Stimulated activated CD8-positive, alpha-beta memory T cell treated with anti-CD3 and anti-CD28 coated beads, Interleukin-7, amount 100 ng/mL, for 4 hours (primary cell): ENCODE measurements at regions not wholly inside any gene's neighbourhood (a gene's known extent, or its start where the extent isn't known, plus 50 kb on each side); places are given as distances from the start of the nearest gene placed in this dataset.
"Not testable (repeated sequence)": the region's sequence is repeated elsewhere in the genome, so short reads cannot be mapped to it uniquely, and the experiment has no call there.

Experiments used
- DNase-seq, 2 donors: peaks; one replicate each; pipeline ENCODE4 v3.0.0-alpha.2; 2020; ENCODE audit warnings: low read depth in 2 of 2

DNA sequence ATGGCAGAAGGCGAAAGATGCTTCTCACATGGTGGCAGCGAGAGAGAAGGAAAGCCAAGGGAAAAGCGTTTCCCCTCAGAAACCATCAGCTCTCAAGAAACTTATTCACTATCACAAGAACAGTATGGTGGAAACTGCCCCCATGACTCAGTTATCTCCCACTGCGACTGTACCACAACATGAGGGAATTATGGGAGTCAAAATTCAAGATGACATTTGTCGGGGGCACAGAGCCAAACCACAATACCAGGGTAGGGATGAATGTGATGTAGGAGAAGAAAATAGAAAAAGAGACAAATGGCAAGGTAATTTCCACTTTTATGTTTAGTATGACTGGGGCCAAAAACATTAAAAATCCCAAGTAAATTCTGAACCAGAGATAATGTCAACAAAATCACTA, 216.8 kb downstream of the TRIM36 start:
- DNase-seq, result no peak

GRCh38 chr5:114949756-114950155, 220.0 kb downstream of the TRIM36 start:
- no peak for DNase-seq

DNA sequence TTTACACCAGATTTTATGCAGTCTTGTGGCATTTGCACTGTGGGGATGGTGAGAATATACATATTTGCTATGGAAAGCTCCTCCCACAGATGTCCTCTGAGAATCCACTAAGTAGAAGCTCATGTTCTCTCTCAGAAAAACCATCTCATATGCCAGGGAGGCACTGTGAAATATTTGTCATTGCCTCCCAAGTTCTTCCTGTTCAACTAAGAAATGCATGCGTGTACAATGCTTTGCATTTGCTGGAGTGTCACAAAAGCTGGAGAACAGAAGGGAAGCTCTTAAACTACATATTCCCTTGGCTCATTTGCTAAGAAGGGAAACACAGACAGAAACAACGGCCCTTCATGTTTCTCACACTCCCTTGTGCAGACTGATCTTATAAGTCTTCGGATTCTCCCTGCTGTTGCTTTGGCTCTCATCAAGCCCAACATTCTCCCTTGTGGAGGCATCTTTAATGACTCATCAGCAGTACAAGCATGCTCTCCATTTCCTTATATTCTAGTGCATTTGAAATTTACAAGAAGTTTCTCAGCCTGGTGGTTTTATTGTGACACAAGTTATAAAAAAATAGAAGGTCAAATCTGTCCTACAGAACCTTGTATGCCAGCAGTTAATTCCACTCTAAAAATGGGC, 220.6 kb downstream of the TRIM36 start:
- DNase-seq, result no peak

DNA sequence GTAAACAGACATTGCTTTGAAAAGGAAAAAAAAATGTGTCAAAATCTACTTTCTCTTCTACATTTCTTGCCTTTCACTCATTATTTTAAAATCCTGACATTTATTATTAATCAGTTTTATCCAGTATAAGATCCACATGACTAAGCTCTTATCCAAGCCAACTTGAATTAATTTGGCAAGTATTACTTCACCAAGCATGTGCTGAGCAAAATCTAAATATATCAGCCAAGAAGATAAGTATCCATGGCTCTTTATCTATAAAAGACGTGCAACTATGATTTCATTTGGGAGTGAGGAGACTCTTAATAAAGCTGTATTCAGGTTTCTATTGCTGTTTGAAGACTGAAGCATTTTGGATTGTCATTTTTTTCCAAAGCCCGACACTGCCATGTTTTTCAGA, 221.3 kb downstream of the TRIM36 start:
- no peak for DNase-seq

GRCh38 chr5:114940709-114941108, 229.0 kb downstream of the TRIM36 start:
- no peak for DNase-seq

DNA sequence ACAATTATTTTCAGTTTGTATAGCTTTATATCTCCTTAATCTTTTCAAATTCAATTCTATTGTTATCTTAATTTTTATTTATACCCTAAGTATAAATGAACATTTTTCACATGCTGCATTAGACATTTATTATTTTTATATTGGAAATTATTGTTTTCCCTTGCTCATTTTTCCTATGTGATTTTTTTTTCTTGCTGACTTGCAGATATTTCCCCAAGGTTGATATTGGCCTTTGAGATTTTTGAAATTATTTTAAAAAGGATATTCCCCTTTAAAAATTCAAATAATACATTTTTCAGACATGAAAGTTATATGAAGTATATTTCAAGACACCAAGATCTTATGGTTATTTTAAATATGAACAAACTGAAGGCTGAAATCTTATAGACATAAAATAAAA, 234.2 kb downstream of the TRIM36 start:
- DNase-seq, result no peak

GRCh38 chr5:114928644-114929462, 240.9 kb downstream of the TRIM36 start:
- no peak for DNase-seq

DNA sequence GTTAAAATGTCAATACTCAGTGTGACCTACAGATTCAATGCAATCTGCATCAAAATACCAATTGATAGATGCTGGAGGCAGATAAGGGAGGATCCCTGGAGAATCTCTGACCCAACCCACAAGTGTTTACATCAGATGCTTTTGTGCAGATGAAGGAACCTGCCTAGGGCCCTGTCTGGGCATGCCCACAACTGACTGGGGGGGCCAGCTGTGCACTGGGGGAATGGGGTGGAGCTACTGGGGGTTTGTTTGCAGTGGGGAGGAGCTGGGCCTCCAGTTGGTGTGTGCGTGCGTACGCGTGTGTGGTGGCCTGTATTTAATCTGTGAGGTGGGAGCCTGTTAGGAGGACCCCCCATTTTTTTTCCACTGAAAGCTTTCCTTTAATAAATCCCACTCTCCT, 244.9 kb downstream of the TRIM36 start:
- DNase-seq, result no peak

DNA sequence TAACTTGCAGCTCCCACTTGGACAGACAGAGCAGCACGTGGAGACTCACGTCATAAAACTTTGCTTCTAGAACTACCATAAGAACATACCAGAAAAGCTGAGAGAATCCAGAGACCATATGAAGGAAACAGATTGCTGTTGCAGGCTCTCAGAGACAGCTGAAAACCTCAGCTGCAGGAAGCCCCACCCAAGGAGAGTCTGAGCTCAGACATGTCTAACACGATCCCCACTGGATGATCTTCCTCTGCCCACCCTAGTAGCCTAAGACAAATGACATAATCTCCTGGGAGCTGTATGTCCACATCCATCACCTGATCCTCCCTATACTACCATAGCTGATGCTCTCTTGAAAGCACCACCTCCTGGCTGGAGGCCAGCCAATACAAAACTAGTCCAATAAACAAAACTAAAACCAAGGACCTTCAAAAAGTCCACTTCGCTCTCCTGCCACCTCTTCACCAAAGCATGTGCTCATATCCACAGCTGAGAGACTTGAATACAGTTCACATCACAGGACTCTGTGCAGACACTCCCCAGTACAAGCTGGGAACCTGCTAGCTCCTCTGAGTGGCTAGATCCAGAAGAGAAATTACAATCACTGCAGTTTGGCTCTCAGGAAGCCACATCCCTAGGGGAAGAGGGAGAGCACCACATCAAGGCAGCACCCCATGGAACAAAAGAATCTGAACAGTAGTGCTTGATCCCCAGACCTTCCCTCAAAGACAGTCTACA, 257.4 kb downstream of the TRIM36 start:
- DNase-seq, result no peak

DNA sequence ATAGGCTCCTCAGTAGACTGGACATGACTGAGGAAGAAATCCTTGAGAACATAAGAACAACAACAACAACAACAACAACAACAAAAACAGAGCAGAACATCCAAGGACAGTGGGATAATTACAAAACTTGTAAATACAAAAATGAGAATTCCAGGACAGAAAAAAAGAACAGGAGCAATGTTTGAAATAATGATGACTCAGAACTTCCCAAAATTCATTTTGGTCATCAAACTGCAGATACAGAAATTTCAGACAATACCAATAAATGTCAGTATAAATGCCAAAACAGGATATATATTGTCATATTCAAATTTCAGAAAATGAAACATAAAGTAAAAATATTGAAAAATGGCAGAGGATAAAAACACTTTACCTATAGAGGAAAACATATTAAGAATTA, 259.0 kb downstream of the TRIM36 start:
- no peak for DNase-seq

- DNase-seq, result no peak
Observed at GRCh38 chr5:114909424-114909823, 260.3 kb downstream of the TRIM36 start.

- DNase-seq, result no peak
Observed at GRCh38 chr5:114903767-114904166, 265.9 kb downstream of the TRIM36 start.

GRCh38 chr5:114898602-114899001, 271.1 kb downstream of the TRIM36 start:
- DNase-seq, result no peak

DNA sequence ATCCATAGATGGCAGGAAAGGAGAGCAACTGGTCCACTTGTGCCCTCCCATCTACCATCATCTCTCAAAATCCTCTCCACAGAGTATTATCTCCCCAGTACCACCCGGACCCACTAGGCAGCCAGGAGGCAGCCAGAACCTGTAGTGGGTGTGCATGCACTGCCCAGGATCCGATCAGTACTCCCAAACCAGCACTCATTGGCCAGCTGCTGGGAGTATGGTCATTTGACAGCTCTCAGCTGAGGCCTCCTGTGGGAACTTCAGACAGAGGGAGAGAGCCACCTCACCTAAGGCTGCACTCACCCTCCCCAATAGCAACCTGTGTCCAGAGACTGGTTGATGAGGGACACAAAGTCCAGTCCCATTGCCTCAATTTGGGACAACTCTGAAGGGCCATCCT, 286.0 kb downstream of the TRIM36 start:
- no peak for DNase-seq

- DNase-seq, result no peak
Observed at GRCh38 chr5:114859438-114859735, 310.3 kb downstream of the TRIM36 start.

GRCh38 chr5:114858665-114859437, 310.9 kb downstream of the TRIM36 start:
- no peak for DNase-seq

GRCh38 chr5:114857941-114858551, 311.7 kb downstream of the TRIM36 start:
- no peak for DNase-seq

DNA sequence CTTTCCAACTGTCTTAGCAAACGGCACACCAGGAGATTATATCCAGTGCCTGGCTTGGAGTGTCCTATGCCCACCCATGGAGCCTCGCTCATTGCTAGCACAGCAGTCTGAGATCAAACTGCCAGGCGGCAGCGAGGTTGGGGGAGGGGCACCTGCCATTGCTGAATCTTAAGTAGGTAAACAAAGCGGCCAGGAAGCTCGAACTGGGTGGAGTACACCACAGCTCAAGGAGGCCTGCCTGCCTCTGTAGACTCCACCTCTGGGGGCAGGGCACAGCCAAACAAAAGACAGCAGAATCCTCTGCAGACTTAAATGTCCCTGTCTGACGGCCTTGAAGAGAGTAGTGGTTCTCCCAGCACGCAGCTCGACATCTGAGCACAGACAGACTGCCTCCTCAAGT, 325.0 kb downstream of the TRIM36 start:
- not testable (repeated sequence) for DNase-seq

DNA sequence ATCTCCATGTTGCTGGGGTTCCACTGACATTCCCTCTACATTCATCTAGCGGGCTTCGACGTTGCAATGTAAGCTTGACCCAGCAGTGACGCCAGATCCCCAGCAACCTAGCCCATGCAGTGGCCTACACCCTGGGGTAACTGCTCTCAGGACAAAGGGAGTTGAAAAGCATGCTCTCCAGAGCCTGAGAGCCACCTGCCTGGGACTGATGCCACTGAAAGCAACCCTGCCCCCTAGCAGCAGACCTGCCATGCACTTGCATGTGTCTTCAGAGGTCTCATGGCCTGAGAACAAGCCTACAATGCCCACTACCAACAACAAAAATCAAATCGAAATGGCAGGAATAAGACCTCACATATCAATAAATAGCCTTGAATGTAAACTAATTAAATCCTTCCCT, 330.3 kb downstream of the TRIM36 start:
- no peak for DNase-seq

DNA sequence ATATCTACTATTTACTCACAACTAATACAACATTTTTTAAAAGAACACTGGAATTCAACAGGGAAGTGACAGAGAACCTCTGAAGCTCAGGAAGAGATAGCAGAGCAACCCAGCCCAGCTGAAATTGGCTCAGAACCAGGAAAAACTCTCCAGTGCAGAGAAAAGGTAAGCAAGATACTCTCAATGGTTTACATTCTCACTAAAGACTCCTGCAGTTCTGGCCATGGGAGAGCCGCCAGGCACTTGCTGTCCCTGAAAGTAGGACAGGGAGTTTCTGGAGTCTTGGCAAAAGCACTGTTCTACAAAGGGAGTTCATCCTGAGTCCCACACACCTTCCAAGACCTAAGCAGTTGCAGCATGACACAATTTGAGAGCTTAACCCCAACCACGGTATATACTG, 330.8 kb downstream of the TRIM36 start:
- no peak for DNase-seq

DNA sequence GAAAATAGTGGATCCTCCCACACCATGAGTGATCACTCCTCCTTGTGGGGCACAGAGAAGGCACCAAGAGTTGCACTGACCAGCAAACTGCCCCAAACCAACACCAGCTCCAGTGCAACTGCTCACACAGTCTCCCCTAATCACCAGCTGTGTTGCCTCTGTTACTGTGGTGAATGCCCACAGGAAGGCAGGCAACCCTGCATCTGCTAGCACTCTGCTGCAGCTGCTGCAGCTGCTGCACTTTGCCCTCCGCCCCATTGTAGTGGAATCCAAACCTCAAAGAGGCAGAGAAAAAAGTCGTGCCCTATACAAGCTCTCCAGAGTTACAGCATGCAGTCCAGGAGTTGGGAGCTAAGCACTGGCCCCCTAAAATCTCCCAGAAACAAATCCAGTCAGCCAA, 339.6 kb downstream of the TRIM36 start:
- DNase-seq, result no peak

DNA sequence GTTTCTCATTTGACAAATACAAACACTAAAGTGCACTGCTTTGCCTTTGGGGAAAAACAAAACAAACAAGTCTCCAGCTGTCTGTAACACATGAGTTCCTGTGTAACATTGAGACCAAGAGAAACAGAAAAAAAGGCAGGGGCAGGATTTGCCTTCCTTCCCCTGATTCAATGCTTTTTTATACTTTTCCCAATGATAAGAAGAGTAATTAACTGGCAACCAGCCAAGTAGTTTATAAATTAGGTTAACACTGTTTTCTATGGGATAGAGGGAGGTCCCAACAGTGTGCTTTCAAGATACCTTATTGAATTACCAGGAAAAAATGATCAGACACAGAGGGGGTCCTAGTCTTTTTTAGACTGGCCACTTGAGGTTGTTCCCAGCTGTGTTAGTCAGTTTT, 346.8 kb downstream of the TRIM36 start:
- no peak for DNase-seq
